ENCODE measurements at regions not wholly inside any gene's neighbourhood (a gene's known extent, or its start where the extent isn't known, plus 50 kb on each side); places are given as distances from the start of the nearest gene placed in this dataset.

DNA sequence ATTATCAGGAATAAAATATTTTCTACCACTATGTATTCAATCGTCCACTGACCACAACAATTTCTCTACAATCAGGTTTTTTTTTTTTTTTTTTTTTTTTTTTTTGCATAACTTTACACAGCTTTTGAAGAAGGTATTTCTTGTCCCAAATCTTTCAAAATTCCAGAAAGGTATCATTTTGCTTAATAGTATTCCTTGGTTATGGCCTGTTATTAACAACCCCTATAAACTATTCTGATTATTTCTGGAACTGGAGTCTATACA, 145.3 kb downstream of the ALX1 start:
- no peak overlapping the region for H3K4me2 ChIP-seq (ENCODE audit: insufficient read depth, low read length)
- no peak overlapping the region for H2AFZ ChIP-seq (ENCODE audit: low read depth, low read length)
- H3K9me1 ChIP-seq (ENCODE audit: control insufficient read depth, insufficient read depth, low read length), result no peaks in the 10 kb centered on the region
- H3K27me3 ChIP-seq (ENCODE audit: control insufficient read depth in 2 of 2, insufficient read depth in 2 of 2, low read length in 2 of 2), result no peaks in the 10 kb centered on the region
- no peak for FAIRE-seq
- no peaks in the 10 kb centered on the region for H3K4me1 ChIP-seq (replicated peaks in 1 of 2; ENCODE audit: control insufficient read depth in 2 of 2, insufficient read depth in 2 of 2, low read length in 2 of 2)
- H3K36me3 ChIP-seq (ENCODE audit: control insufficient read depth, insufficient read depth, low read length), result no peaks in the 10 kb centered on the region
- no peak overlapping the region for H3K4me3 ChIP-seq
- ATAC-seq, result no peak
- no peak overlapping the region for H3K9ac ChIP-seq (ENCODE audit: insufficient read depth in 1 of 2, low read depth in 2 of 2, low read length in 2 of 2)
- intact Hi-C loops (cut with micrococcal nuclease), result no loop called here
- BruUV-seq (replicated peaks), result no TSS peak
- TF ChIP-seq RB1 (IDR thresholded peaks at IDR 0.05; ENCODE audit: low read depth), result no peak
- TF ChIP-seq TEAD4 (IDR thresholded peaks at IDR 0.05; ENCODE audit: low read length), result no peak
- no peak for TF ChIP-seq TEAD4 (CRISPR knock-in tag; IDR thresholded peaks at IDR 0.05; ENCODE audit: borderline replicate concordance)
- no peak for TF ChIP-seq HNRNPH1 (optimal IDR thresholded peaks at IDR 0.05; ENCODE audit: low read depth, low read length)
- no peak for TF ChIP-seq ZNF174 (CRISPR knock-in tag; IDR thresholded peaks at IDR 0.05)
- no peak for TF ChIP-seq MEIS2 (IDR thresholded peaks at IDR 0.05; ENCODE audit: partially characterized antibody)
- TF ChIP-seq PTRF (tag; IDR thresholded peaks at IDR 0.05), result no peak
- no peak for TF ChIP-seq POLR2A (conservative IDR thresholded peaks at IDR 0.05)
- TF ChIP-seq SREBF2 (CRISPR knock-in tag; IDR thresholded peaks at IDR 0.05), result no peak
- TF ChIP-seq, protein P1, sequence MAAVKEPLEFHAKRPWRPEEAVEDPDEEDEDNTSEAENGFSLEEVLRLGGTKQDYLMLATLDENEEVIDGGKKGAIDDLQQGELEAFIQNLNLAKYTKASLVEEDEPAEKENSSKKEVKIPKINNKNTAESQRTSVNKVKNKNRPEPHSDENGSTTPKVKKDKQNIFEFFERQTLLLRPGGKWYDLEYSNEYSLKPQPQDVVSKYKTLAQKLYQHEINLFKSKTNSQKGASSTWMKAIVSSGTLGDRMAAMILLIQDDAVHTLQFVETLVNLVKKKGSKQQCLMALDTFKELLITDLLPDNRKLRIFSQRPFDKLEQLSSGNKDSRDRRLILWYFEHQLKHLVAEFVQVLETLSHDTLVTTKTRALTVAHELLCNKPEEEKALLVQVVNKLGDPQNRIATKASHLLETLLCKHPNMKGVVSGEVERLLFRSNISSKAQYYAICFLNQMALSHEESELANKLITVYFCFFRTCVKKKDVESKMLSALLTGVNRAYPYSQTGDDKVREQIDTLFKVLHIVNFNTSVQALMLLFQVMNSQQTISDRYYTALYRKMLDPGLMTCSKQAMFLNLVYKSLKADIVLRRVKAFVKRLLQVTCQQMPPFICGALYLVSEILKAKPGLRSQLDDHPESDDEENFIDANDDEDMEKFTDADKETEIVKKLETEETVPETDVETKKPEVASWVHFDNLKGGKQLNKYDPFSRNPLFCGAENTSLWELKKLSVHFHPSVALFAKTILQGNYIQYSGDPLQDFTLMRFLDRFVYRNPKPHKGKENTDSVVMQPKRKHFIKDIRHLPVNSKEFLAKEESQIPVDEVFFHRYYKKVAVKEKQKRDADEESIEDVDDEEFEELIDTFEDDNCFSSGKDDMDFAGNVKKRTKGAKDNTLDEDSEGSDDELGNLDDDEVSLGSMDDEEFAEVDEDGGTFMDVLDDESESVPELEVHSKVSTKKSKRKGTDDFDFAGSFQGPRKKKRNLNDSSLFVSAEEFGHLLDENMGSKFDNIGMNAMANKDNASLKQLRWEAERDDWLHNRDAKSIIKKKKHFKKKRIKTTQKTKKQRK (IDR thresholded peaks at IDR 0.05; ENCODE audit: borderline replicate concordance, low read depth, low read length), result no peak
- no peak for TF ChIP-seq NFE2 (IDR thresholded peaks at IDR 0.05; ENCODE audit: low read depth)
- no peak for TF ChIP-seq EHMT2 (IDR thresholded peaks at IDR 0.05)
- TF ChIP-seq CREM (IDR thresholded peaks at IDR 0.05; ENCODE audit: low read depth), result no peak
- no peak for TF ChIP-seq BDP1 (IDR thresholded peaks at IDR 0.05; ENCODE audit: insufficient read depth, insufficient read length)
- TF ChIP-seq E2F3 (CRISPR knock-in tag; IDR thresholded peaks at IDR 0.05), result no peak
- TF ChIP-seq, protein P2, sequence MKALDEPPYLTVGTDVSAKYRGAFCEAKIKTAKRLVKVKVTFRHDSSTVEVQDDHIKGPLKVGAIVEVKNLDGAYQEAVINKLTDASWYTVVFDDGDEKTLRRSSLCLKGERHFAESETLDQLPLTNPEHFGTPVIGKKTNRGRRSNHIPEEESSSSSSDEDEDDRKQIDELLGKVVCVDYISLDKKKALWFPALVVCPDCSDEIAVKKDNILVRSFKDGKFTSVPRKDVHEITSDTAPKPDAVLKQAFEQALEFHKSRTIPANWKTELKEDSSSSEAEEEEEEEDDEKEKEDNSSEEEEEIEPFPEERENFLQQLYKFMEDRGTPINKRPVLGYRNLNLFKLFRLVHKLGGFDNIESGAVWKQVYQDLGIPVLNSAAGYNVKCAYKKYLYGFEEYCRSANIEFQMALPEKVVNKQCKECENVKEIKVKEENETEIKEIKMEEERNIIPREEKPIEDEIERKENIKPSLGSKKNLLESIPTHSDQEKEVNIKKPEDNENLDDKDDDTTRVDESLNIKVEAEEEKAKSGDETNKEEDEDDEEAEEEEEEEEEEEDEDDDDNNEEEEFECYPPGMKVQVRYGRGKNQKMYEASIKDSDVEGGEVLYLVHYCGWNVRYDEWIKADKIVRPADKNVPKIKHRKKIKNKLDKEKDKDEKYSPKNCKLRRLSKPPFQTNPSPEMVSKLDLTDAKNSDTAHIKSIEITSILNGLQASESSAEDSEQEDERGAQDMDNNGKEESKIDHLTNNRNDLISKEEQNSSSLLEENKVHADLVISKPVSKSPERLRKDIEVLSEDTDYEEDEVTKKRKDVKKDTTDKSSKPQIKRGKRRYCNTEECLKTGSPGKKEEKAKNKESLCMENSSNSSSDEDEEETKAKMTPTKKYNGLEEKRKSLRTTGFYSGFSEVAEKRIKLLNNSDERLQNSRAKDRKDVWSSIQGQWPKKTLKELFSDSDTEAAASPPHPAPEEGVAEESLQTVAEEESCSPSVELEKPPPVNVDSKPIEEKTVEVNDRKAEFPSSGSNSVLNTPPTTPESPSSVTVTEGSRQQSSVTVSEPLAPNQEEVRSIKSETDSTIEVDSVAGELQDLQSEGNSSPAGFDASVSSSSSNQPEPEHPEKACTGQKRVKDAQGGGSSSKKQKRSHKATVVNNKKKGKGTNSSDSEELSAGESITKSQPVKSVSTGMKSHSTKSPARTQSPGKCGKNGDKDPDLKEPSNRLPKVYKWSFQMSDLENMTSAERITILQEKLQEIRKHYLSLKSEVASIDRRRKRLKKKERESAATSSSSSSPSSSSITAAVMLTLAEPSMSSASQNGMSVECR (CRISPR knock-in tag; IDR thresholded peaks at IDR 0.05), result no peak
- H3K79me2 ChIP-seq (ENCODE audit: control insufficient read depth, insufficient read depth, low read length), result no peaks in the 10 kb centered on the region
- no peak for DNase-seq (ENCODE audit: extremely low read depth in 1 of 4, low spot score in 3 of 4)
- 0% methylated on average over 1 of the region's 1 CpG for WGBS (ENCODE audit: insufficient coverage, low coverage, missing lambda C conversion rate)
- H4K20me1 ChIP-seq (replicated peaks; ENCODE audit: control insufficient read depth, insufficient read depth, low read length), result no peaks in the 10 kb centered on the region
- ChIA-PET POLR2A (no interaction called here), CTCF (ENCODE audit: low intra/inter-chr PET ratio) (no interaction called here)
- in situ Hi-C loops (cut with MboI), result no loop called here
- no peak overlapping the region for H3K27ac ChIP-seq (ENCODE audit: extremely low read depth, low read depth, low read length)
- H3K9me3 ChIP-seq (replicated peaks; ENCODE audit: control insufficient read depth, insufficient read depth, low read depth, low read length), result no peaks in the 10 kb centered on the region

Measured in K562 (cell line).